IPS-20b (cell line): ENCODE measurements at regions not wholly inside any gene's neighbourhood (a gene's known extent, or its start where the extent isn't known, plus 50 kb on each side); places are given as distances from the start of the nearest gene placed in this dataset.

Experiments used
- H3K27ac ChIP-seq: one replicate; pipeline ENCODE4 v1.5.1; 2013; ENCODE audit warnings: low read length
- H3K27me3 ChIP-seq: 2 replicates; pipeline ENCODE4 v1.6.1; 2013; ENCODE audit warnings: mild to moderate bottlenecking, low read length, inconsistent platforms; ENCODE audit not compliant: insufficient read depth
- H3K36me3 ChIP-seq: 2 replicates; pipeline ENCODE4 v1.6.1; 2013; ENCODE audit warnings: low read depth, mild to moderate bottlenecking, inconsistent platforms, low read length, moderate library complexity; ENCODE audit not compliant: insufficient read depth
- H3K4me1 ChIP-seq: 2 replicates; pipeline ENCODE4 v1.6.1; 2013; ENCODE audit warnings: mild to moderate bottlenecking, control low read depth, inconsistent platforms, low read length, moderate library complexity; ENCODE audit not compliant: insufficient read depth
- H3K4me3 ChIP-seq: 2 replicates; pipeline ENCODE4 v1.5.1; 2013; ENCODE audit warnings: mild to moderate bottlenecking, low read length, inconsistent platforms
- H3K9ac ChIP-seq: 2 replicates; pipeline ENCODE4 v1.6.1; 2013; ENCODE audit warnings: low read depth, mild to moderate bottlenecking, inconsistent platforms, low read length, moderate library complexity
- H3K9me3 ChIP-seq: 2 replicates; pipeline ENCODE4 v1.6.1; 2013; ENCODE audit warnings: mild to moderate bottlenecking, low read depth, low read length, inconsistent platforms; ENCODE audit not compliant: insufficient read depth

- H3K4me3 ChIP-seq: no peak overlapping the region
- H3K4me1 ChIP-seq: peaks cover 14% of the 10 kb centered on the region; the same call in 1 of the 2 replicates
- H3K9ac ChIP-seq: no peak overlapping the region
- H3K36me3 ChIP-seq: no peaks in the 10 kb centered on the region
- no peaks in the 10 kb centered on the region for H3K27me3 ChIP-seq
- H3K27ac ChIP-seq: no peak overlapping the region
- H3K9me3 ChIP-seq: peaks cover 6% of the 10 kb centered on the region; the same call in 1 of the 2 replicates
Observed at GRCh38 chr14:31954991-31955390, 122.1 kb upstream of the ARHGAP5 start.

GRCh38 chr14:31955936-31956579, 121.0 kb upstream of the ARHGAP5 start:
- no peak overlapping the region for H3K27ac ChIP-seq
- H3K36me3 ChIP-seq: no peaks in the 10 kb centered on the region
- peaks cover 6% of the 10 kb centered on the region; the same call in 1 of the 2 replicates for H3K9me3 ChIP-seq
- no peak overlapping the region for H3K9ac ChIP-seq
- H3K27me3 ChIP-seq: no peaks in the 10 kb centered on the region
- peaks cover 8% of the 10 kb centered on the region; the same call in 1 of the 2 replicates for H3K4me1 ChIP-seq
- no peak overlapping the region for H3K4me3 ChIP-seq

- H3K27ac ChIP-seq: no peak overlapping the region
- H3K9ac ChIP-seq: no peak overlapping the region
- H3K27me3 ChIP-seq: no peaks in the 10 kb centered on the region
Observed at GRCh38 chr14:31957565-31957964, 119.5 kb upstream of the ARHGAP5 start.

GRCh38 chr14:31960039-31960438, 117.1 kb upstream of the ARHGAP5 start:
- Histone ChIP-seq H3K4me1 (no peaks in the 10 kb centered on the region), H3K27me3 (no peaks in the 10 kb centered on the region), H3K9ac (no peak overlapping the region), H3K27ac (no peak overlapping the region), H3K36me3 (no peaks in the 10 kb centered on the region), H3K4me3 (no peak overlapping the region), H3K9me3 (peaks cover 6% of the 10 kb centered on the region; the same call in 1 of the 2 replicates)

More at GRCh38 chr14:31957565-31957964, 119.5 kb upstream of the ARHGAP5 start:
- H3K9me3 ChIP-seq: peaks cover 6% of the 10 kb centered on the region; the same call in 1 of the 2 replicates
- H3K36me3 ChIP-seq: no peaks in the 10 kb centered on the region
- H3K4me3 ChIP-seq: no peak overlapping the region
- no peaks in the 10 kb centered on the region for H3K4me1 ChIP-seq

- Histone ChIP-seq H3K27ac (no peak overlapping the region), H3K4me1 (no peaks in the 10 kb centered on the region), H3K9me3 (peaks cover 6% of the 10 kb centered on the region; the same call in 1 of the 2 replicates), H3K4me3 (no peak overlapping the region), H3K36me3 (no peaks in the 10 kb centered on the region), H3K27me3 (no peaks in the 10 kb centered on the region), H3K9ac (no peak overlapping the region)
Observed at GRCh38 chr14:31961896-31962295, 115.2 kb upstream of the ARHGAP5 start.

GRCh38 chr14:31962920-31963319, 114.2 kb upstream of the ARHGAP5 start:
- Histone ChIP-seq H3K27me3 (no peaks in the 10 kb centered on the region), H3K9ac (no peak overlapping the region), H3K27ac (no peak overlapping the region), H3K36me3 (no peaks in the 10 kb centered on the region), H3K4me3 (no peak overlapping the region), H3K9me3 (no peaks in the 10 kb centered on the region), H3K4me1 (no peaks in the 10 kb centered on the region)

GRCh38 chr14:31963587-31963986, 113.5 kb upstream of the ARHGAP5 start:
- Histone ChIP-seq H3K4me3 (no peak overlapping the region), H3K36me3 (no peaks in the 10 kb centered on the region), H3K4me1 (no peaks in the 10 kb centered on the region), H3K27ac (no peak overlapping the region), H3K9me3 (no peaks in the 10 kb centered on the region), H3K9ac (no peak overlapping the region), H3K27me3 (no peaks in the 10 kb centered on the region)

- Histone ChIP-seq H3K27me3 (no peaks in the 10 kb centered on the region), H3K9me3 (no peaks in the 10 kb centered on the region), H3K4me1 (no peaks in the 10 kb centered on the region), H3K36me3 (no peaks in the 10 kb centered on the region), H3K9ac (no peak overlapping the region), H3K4me3 (no peak overlapping the region), H3K27ac (no peak overlapping the region)
Observed at GRCh38 chr14:31964490-31964889, 112.6 kb upstream of the ARHGAP5 start.

- 0 out of 2 replicates have a peak, but pooled peaks cover 6% of the 10 kb centered on the region for H3K9me3 ChIP-seq
Observed at GRCh38 chr14:31965071-31965734, 111.9 kb upstream of the ARHGAP5 start.

GRCh38 chr14:31965735-31966598, 111.1 kb upstream of the ARHGAP5 start:
- Histone ChIP-seq H3K27ac (no peak overlapping the region), H3K4me1 (no peaks in the 10 kb centered on the region)

More at GRCh38 chr14:31965071-31965734, 111.9 kb upstream of the ARHGAP5 start:
- Histone ChIP-seq H3K4me3 (no peak overlapping the region), H3K36me3 (no peaks in the 10 kb centered on the region), H3K27me3 (no peaks in the 10 kb centered on the region), H3K27ac (no peak overlapping the region), H3K4me1 (no peaks in the 10 kb centered on the region), H3K9ac (no peak overlapping the region)

GRCh38 chr14:31966896-31967668, 110.0 kb upstream of the ARHGAP5 start:
- peaks cover 17% of the 10 kb centered on the region; the same call in 1 of the 2 replicates for H3K9me3 ChIP-seq
- H3K36me3 ChIP-seq: no peaks in the 10 kb centered on the region
- no peaks in the 10 kb centered on the region for H3K27me3 ChIP-seq
- no peaks in the 10 kb centered on the region for H3K4me1 ChIP-seq
- no peak overlapping the region for H3K27ac ChIP-seq
- H3K4me3 ChIP-seq: no peak overlapping the region
- H3K9ac ChIP-seq: no peak overlapping the region

More at GRCh38 chr14:31965735-31966598, 111.1 kb upstream of the ARHGAP5 start:
- H3K27me3 ChIP-seq: no peaks in the 10 kb centered on the region
- peaks cover 14% of the 10 kb centered on the region; the same call in 1 of the 2 replicates for H3K9me3 ChIP-seq
- no peak overlapping the region for H3K4me3 ChIP-seq
- no peaks in the 10 kb centered on the region for H3K36me3 ChIP-seq
- no peak overlapping the region for H3K9ac ChIP-seq
